ENCODE measurements at regions not wholly inside any gene's neighbourhood (a gene's known extent, or its start where the extent isn't known, plus 50 kb on each side); places are given as distances from the start of the nearest gene placed in this dataset.

DNA sequence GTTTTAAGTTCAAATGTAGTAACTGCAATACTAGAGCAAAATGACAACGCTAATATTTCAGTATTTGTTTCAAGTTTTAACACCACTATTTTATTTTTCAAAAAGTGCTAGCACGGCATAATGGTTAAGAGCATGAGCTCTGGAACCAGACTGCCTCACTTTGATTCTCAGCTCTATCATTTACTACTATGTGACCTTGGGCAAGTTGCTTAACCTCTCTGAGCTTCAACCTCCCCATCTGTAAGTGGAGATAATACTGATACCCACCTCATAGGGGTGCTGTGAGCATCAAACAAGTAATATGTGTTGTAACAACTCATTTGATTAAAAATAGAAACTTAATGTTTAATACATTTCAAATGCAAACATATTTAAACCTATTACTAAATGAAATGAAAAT is 115.4 kb upstream of the NPHP3 start:
- Histone ChIP-seq H3K27me3 (ENCODE audit: insufficient read depth, low read length) (no peaks in the 10 kb centered on the region), H2AFZ (ENCODE audit: low read length) (no peak overlapping the region), H3K9ac (ENCODE audit: low read length) (no peak overlapping the region), H3F3A (ENCODE audit: insufficient read depth, low read length) (no peaks in the 10 kb centered on the region), H3K36me3 (ENCODE audit: insufficient read depth, low read length) (no peaks in the 10 kb centered on the region), H3K4me2 (ENCODE audit: low read length) (no peak overlapping the region), H3K4me3 (ENCODE audit: low read depth, low read length, poor library complexity, severe bottlenecking) (no peak overlapping the region), H3K9me3 (ENCODE audit: low read length) (no peaks in the 10 kb centered on the region), H3K79me2 (ENCODE audit: insufficient read depth, low read length) (no peaks in the 10 kb centered on the region), H3K27ac (ENCODE audit: low read depth, low read length, poor library complexity, severe bottlenecking) (no peak overlapping the region), H3K9me2 (ENCODE audit: low read depth, low read length) (no peaks in the 10 kb centered on the region), H3K4me1 (ENCODE audit: insufficient read depth, low read length, severe bottlenecking) (no peaks in the 10 kb centered on the region), H4K20me1 (ENCODE audit: insufficient read depth, low read length) (no peaks in the 10 kb centered on the region)
- TF ChIP-seq CTCF (IDR thresholded peaks at IDR 0.05; ENCODE audit: low read length) (no peak), EZH2 (IDR thresholded peaks at IDR 0.05; ENCODE audit: borderline replicate concordance, low read length) (no peak)

DNA sequence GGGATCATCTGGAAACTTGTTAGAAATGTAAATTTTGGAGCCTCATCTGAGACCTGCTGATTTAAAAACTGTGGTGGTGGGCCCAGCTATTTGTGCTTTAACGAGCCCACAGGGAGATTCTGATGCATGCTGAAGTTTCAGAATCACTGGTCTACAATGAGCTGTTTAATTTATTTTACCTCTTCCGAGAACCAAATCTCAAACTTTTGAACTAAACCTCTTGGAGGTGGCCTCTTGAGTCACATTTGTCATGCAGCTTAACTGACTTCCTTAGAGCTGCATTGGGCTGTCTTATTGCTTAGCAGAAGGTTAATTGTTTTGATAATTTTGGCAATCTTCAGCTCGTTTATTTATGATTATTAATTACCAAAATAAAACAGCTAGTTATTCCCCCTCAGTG is 112.1 kb upstream of the NPHP3 start:
- Histone ChIP-seq H3K27me3 (ENCODE audit: insufficient read depth, low read length) (no peaks in the 10 kb centered on the region), H4K20me1 (ENCODE audit: insufficient read depth, low read length) (no peaks in the 10 kb centered on the region), H3K4me2 (ENCODE audit: low read length) (no peak overlapping the region), H3K79me2 (ENCODE audit: insufficient read depth, low read length) (no peaks in the 10 kb centered on the region), H3K36me3 (ENCODE audit: insufficient read depth, low read length) (no peaks in the 10 kb centered on the region), H3F3A (ENCODE audit: insufficient read depth, low read length) (no peaks in the 10 kb centered on the region), H2AFZ (ENCODE audit: low read length) (no peak overlapping the region), H3K9me3 (ENCODE audit: low read length) (no peaks in the 10 kb centered on the region), H3K27ac (ENCODE audit: low read depth, low read length, poor library complexity, severe bottlenecking) (no peak overlapping the region), H3K4me3 (ENCODE audit: low read depth, low read length, poor library complexity, severe bottlenecking) (no peak overlapping the region), H3K4me1 (ENCODE audit: insufficient read depth, low read length, severe bottlenecking) (no peaks in the 10 kb centered on the region), H3K9ac (ENCODE audit: low read length) (no peak overlapping the region), H3K9me2 (ENCODE audit: low read depth, low read length) (no peaks in the 10 kb centered on the region)
- TF ChIP-seq CTCF (IDR thresholded peaks at IDR 0.05; ENCODE audit: low read length), result no peak
- no peak for TF ChIP-seq EZH2 (IDR thresholded peaks at IDR 0.05; ENCODE audit: borderline replicate concordance, low read length)

DNA sequence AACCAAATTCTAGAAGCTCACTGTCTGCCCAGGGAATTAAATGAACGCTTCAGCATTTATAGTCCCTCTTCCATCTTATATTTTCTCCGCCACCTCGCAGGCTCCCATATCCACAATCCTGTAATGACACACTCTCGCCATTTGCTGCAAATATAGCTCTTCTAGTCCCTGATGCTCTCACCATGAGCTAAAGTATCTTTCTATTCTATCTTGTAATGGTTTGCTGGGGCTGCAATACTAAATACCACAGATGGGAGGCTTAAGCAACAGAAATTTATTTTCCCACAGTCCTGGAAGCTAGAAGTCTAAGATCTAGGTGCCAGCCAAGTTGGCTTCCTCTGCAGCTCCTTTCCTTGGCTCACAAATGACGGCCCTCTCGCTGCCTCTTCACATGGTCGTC is 106.9 kb upstream of the NPHP3 start:
- Histone ChIP-seq H3K4me3 (ENCODE audit: low read depth, low read length, poor library complexity, severe bottlenecking) (no peak overlapping the region), H3F3A (ENCODE audit: insufficient read depth, low read length) (no peaks in the 10 kb centered on the region), H3K27me3 (ENCODE audit: insufficient read depth, low read length) (no peaks in the 10 kb centered on the region), H3K9me3 (ENCODE audit: low read length) (no peaks in the 10 kb centered on the region), H3K4me2 (ENCODE audit: low read length) (no peak overlapping the region), H3K9me2 (ENCODE audit: low read depth, low read length) (no peaks in the 10 kb centered on the region), H3K4me1 (ENCODE audit: insufficient read depth, low read length, severe bottlenecking) (no peaks in the 10 kb centered on the region), H3K27ac (ENCODE audit: low read depth, low read length, poor library complexity, severe bottlenecking) (no peak overlapping the region), H2AFZ (ENCODE audit: low read length) (no peak overlapping the region), H4K20me1 (ENCODE audit: insufficient read depth, low read length) (no peaks in the 10 kb centered on the region), H3K79me2 (ENCODE audit: insufficient read depth, low read length) (no peaks in the 10 kb centered on the region), H3K36me3 (ENCODE audit: insufficient read depth, low read length) (no peaks in the 10 kb centered on the region), H3K9ac (ENCODE audit: low read length) (no peak overlapping the region)
- TF ChIP-seq CTCF (IDR thresholded peaks at IDR 0.05; ENCODE audit: low read length), result no peak
- no peak for TF ChIP-seq EZH2 (IDR thresholded peaks at IDR 0.05; ENCODE audit: borderline replicate concordance, low read length)
